Lower leg skin (tissue), 4 donors: ENCODE measurements at regions not wholly inside any gene's neighbourhood (a gene's known extent, or its start where the extent isn't known, plus 50 kb on each side); places are given as distances from the start of the nearest gene placed in this dataset.

Source experiments
- DNase-seq, 2 donors: peaks; one replicate each; pipeline ENCODE4 v3.0.0-alpha.2; 2019; ENCODE audit warnings: low spot score in 2 of 2
- H3K4me3 ChIP-seq: fragments of 200-600 bp; sonication (generic); 2 replicates; pipeline ENCODE4 v1.5.1; 2017; ENCODE audit warnings: mild to moderate bottlenecking, low read depth; ENCODE audit not compliant: poor library complexity, severe bottlenecking
- CTCF ChIP-seq, 3 donors: fragments of 450-650 bp; IDR thresholded peaks; one replicate each; pipeline ENCODE4 v1.5.1; 2016; ENCODE audit warnings: antibody characterized with exemption in 3 of 3, mild to moderate bottlenecking in 3 of 3, moderate library complexity in 2 of 3
- POLR2A ChIP-seq, 2 donors: fragments of 450-650 bp; IDR thresholded peaks; one replicate each; pipeline ENCODE4 v1.6.1; 2016 to 2017; ENCODE audit warnings: antibody characterized with exemption in 2 of 2, mild to moderate bottlenecking in 1 of 2, moderate library complexity in 1 of 2
- WGBS, 2 donors: methylation state at CpG; one replicate each; pipeline ENCODE4 v1.1.5; 2018; 5-methylcytosine and 5-hydroxymethylcytosine counted together
- intact Hi-C: fragments of 100-400 bp; cut with DNase I; formaldehyde crosslinking; loops from one replicate; pipeline ENCODE4 v1.15.0; 2023; ENCODE audit warnings: low total_unique reads

- DNase-seq, result peak in 1 of 2 donors; percentile 39
- 65 to 73% methylated on average over 7 of the region's 8 CpGs for WGBS, 2 donors
- TF ChIP-seq POLR2A (IDR thresholded peaks at IDR 0.05) (no peak), CTCF (IDR thresholded peaks at IDR 0.05) (no peak)
- intact Hi-C loops, result no loop called here
- no peak overlapping the region for H3K4me3 ChIP-seq
These were observed 117.9 kb downstream of the MATN1 start for GRCh38 chr1:30605441-30605920.

DNA sequence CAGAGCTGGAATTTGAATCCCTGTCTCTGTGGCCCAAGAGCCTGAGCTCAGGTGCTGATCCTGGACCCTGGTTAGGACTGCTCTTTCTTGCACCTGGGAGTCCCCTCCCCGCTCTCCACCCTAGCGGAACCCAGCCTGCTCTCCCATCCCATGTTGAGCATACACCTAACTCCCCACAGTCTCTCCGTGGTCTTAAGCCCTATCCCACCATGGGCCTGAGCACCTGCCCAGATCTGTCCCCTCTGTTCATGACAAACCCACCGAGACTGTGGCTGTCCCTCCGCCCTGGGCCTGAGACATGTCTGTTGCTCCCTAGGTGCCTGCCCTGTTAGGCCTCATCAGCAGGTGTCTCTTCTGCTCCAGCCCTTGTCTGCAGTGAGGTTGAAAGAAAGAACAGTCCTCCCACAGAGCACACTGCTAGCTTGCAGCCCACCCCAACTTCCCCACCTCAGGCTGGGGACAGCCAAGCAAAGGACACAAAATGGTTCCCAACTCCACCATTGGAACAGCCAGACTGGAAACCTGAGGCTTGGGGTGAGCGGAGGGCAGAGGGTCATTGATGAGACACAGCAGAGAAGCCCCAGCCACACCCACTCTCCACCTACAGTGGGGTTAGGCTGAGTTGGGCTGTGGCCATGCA lies 118.5 kb downstream of the MATN1 start:
- no peak overlapping the region for H3K4me3 ChIP-seq
- TF ChIP-seq POLR2A (IDR thresholded peaks at IDR 0.05) (no peak), CTCF (IDR thresholded peaks at IDR 0.05) (no peak)
- intact Hi-C loops, result no loop called here
- WGBS, 2 donors, result 81 to 96% methylated on average over 6 of the region's 6 CpGs
- peak in 1 of 2 donors; percentile 62 for DNase-seq

DNA sequence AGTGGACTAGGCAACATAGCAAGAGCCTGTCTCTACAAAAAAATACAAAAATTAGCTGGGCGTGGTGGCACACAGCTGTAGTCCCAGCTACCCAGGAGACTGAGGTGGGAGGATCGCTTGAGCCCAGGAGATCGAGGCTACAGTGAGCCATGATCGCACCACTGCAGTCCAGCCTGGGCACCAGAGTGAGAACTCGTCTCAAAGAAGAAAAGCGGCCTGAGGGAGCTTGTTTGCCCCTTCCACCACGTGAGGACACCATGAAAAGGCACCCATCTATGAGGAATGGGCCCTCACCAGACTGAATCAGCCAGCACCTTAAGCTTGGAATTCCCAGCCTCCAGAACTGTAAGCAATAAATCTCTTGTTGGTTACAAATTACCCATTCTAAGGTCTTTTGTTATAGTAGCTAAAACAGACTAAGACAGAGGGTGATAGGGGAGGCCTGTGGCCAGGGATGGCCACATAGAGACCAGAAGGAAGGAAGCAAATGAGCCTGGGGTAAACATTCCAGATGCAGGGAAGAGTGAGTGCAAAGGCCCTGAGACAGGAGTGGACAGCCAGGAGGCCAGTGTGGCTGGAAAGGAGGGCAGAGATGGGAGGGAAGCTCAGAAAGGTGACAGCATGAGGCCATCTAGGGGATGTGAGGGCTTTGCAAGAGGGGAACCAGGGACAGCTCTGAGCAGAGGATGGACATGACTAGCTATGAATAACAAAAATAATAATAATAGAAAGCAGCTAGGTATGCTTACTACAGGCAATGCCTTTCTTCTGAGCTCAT lies 120.1 kb downstream of the MATN1 start:
- H3K4me3 ChIP-seq, result no peak overlapping the region
- TF ChIP-seq CTCF (IDR thresholded peaks at IDR 0.05) (no peak), POLR2A (IDR thresholded peaks at IDR 0.05) (no peak)
- intact Hi-C loops, result no loop called here
- DNase-seq, result peak in 1 of 2 donors; percentile 56
- WGBS, 2 donors, result 77% methylated on average over 7 of the region's 7 CpGs

DNA sequence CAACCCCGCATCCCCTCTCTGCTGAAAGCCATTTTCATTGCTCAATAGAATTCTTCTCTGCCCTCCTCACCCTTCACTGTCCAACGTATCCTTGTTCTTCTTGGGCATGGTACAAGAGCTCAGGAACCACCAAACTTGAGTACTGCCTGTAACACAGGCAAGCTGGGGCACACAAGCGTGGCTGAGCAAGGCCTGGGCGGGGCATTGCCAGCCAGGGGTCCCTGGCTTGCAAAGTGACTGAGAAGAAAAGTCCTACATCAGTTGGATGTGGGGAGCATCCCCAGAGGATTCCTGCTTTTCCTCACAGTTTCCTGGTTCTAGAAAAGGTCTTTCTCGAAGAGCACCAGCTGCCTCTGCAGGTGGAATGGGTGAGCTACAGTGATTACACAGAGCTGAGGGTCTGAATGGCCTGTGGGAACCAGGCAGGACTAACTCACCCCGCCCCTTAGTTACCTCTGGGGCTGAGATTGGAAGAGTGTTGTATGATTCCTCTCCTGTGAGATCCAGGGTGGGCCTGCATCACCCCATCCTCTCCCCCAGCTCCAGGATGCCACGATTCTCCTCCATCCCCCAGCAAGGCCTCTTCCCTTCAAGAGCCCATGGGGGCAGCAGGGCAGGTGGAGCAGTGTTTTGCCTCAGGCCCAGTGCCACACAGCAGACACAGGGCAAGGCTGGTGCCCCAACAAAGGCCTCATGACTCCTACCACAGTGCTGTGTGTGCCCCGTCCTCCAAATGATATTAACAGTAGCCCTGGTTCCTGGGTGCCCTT lies 121.9 kb downstream of the MATN1 start:
- 86% methylated on average over 8 of the region's 8 CpGs for WGBS, 2 donors
- no peak for DNase-seq
- H3K4me3 ChIP-seq, result no peak overlapping the region
- intact Hi-C loops, result no loop called here
- TF ChIP-seq POLR2A (IDR thresholded peaks at IDR 0.05) (no peak), CTCF (IDR thresholded peaks at IDR 0.05) (no peak)

GRCh38 chr1:30600706-30601105 lies 122.7 kb downstream of the MATN1 start:
- DNase-seq, result no peak
- WGBS, 2 donors, result 76 to 84% methylated on average over 4 of the region's 4 CpGs
- H3K4me3 ChIP-seq, result no peak overlapping the region
- intact Hi-C loops, result no loop called here
- no peak for TF ChIP-seq POLR2A (IDR thresholded peaks at IDR 0.05)
- no peak for TF ChIP-seq CTCF (IDR thresholded peaks at IDR 0.05)
